Activated CD4-positive, alpha-beta T cell treated with anti-CD3 and anti-CD28 coated beads, Interleukin-2, amount 50 U/mL, for 24 hours (primary cell): ENCODE measurements at regions not wholly inside any gene's neighbourhood (a gene's known extent, or its start where the extent isn't known, plus 50 kb on each side); places are given as distances from the start of the nearest gene placed in this dataset.

ENCODE experiments used
- DNase-seq, 2 donors: peaks; one replicate each; pipeline ENCODE4 v3.0.0-alpha.2; 2020; ENCODE audit warnings: low read depth in 1 of 2, low spot score in 1 of 2

GRCh38 chr5:118778941-118779340, 209.4 kb downstream of the DTWD2 start:
- no peak for DNase-seq

GRCh38 chr5:118777189-118777736, 211.1 kb downstream of the DTWD2 start:
- DNase-seq: no peak

GRCh38 chr5:118776755-118777154, 211.6 kb downstream of the DTWD2 start:
- DNase-seq: no peak

DNA sequence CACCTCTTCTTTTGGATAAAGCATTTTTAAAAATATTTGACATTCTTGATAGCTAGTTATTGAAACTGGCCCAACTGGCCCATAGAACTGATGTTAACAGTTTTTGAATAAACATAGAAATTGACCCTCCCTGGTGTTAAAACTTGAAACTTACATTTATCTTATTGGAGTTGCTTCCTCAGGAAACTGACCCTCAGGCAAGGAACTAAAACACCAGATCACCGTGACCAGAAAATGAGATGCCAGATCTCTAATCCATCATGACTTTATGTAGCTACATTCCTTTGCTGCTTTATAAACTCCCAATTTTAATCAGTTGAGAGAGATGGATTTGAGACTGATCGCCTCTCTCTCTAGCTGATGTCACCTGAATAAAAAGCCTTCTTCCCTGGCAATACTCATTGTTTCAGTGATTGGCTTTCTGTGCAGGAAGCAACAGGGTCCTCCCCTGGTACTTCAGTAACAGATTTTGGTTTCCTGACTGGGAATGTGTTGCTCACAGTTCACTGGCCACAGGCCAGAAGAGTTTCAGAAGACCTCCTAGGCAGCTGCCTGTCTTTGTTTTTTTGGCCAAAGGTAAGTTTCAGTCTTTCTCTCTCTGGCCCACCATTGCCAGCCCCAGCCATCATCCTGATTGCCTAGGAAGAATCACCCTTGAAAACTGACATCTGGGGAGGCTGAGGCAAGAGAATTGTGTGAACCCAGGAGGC, 212.4 kb downstream of the DTWD2 start:
- DNase-seq: no peak

DNA sequence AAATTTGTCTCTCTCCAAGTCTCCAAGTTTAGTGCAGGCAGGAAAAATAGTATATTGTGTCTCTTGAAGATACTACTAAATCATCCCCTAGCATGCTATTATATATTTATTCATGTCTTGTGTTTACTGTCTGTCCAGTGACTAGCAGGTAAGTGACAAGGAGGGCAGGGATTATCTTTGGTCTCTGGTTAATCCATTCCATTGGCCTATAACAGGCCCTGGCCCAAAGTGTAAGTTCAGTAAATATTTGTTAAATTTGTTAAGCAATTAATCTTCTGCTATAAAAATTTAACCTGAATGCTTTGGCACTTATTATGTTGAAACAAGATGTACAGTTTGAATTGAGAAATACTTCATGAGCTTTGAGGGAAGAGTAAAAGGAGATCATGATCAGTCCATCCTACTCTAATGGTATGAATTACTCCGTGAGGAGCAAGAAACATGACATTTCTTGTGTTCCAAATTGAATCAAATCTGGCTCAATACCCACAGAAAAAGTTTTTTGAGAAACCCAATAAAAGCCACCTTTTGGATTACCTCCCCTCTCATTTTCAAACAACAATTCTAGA, 219.7 kb downstream of the DTWD2 start:
- no peak for DNase-seq

GRCh38 chr5:118762291-118762690, 226.1 kb downstream of the DTWD2 start:
- no peak for DNase-seq

GRCh38 chr5:118761814-118762213, 226.5 kb downstream of the DTWD2 start:
- DNase-seq: no peak

- no peak for DNase-seq
These were observed 235.4 kb downstream of the DTWD2 start for GRCh38 chr5:118752969-118753368.

DNA sequence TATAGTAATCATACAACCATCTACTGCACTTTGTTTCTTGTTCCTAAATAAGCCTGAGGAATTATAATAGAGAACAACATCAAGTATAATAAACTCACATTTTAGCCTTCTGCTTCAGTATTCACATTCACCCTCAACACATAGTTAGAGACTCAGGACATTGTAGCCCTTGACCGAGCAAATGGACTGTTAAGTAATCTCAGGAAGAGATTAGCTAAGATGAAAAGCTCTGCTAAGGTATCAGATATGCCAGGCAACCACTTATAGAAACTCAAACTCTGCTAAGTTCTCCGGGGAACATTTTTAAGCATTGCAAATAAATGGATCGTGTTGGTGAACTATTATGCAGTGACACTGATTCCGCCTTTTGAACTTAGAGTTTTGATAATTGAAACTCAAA, 252.0 kb downstream of the DTWD2 start:
- no peak for DNase-seq

- no peak for DNase-seq
These were observed 255.0 kb downstream of the DTWD2 start for GRCh38 chr5:118733394-118733793.

DNA sequence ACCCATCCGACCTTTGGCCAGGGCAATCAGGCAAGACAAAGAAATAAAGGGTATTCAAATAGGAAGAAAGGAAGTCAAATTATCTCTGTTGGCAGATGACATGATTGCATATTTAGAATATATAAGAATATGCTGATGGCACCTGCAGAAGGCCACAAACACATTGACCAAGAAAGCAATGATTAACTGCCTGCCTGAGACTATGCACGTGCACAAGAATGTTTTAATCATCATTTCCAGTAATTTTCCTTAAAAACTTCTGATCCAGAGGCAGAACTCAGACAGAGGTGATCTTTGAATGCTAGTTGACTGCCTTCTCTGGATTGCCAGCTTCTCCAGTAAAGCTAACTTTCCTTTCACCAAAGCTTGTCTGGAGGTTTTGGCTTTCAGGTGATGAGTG, 260.2 kb downstream of the DTWD2 start:
- DNase-seq: no peak

DNA sequence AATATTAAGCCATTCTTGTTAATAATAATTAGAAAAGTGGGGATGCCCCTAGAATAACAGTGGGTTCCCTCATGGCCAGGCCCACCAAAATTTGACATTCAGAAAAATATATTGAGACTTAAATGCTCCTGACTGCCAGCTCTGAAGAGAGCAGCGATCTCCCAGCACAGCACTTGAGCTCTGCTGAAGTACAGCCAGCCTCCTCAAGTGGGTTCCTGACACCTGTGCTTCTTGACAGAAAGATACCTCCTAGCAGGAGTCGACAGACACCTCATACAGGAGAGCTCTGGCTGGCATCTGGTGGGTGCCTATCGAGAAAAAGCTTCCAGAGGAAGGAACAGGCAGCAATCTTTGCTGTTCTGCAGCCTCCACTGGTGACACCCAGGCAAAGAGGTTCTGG, 261.5 kb downstream of the DTWD2 start:
- no peak for DNase-seq

DNA sequence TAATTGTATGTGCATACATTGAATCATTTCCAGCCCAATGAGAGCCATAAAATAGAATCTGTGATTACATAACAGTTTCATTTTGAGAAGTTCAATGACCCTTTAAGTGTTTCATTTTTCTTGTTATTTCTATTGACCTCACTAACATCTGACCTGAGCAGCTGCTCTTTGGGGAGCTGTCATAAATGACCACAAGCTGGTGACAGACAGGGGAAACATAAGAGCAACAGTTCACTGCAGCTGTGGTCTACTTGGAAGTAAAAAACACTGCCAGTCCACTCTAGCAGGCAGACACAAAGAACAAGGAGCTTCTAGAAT, 265.4 kb downstream of the DTWD2 start:
- DNase-seq: no peak

GRCh38 chr5:118722122-118723020, 266.0 kb downstream of the DTWD2 start:
- DNase-seq: no peak

GRCh38 chr5:118711727-118712126, 276.6 kb downstream of the DTWD2 start:
- DNase-seq: no peak

- DNase-seq: no peak
These were observed 282.2 kb downstream of the DTWD2 start for GRCh38 chr5:118705959-118706667.

GRCh38 chr5:118703241-118703640, 285.1 kb downstream of the DTWD2 start:
- DNase-seq: no peak

- no peak for DNase-seq
These were observed 286.6 kb downstream of the DTWD2 start for GRCh38 chr5:118701791-118702190.

DNA sequence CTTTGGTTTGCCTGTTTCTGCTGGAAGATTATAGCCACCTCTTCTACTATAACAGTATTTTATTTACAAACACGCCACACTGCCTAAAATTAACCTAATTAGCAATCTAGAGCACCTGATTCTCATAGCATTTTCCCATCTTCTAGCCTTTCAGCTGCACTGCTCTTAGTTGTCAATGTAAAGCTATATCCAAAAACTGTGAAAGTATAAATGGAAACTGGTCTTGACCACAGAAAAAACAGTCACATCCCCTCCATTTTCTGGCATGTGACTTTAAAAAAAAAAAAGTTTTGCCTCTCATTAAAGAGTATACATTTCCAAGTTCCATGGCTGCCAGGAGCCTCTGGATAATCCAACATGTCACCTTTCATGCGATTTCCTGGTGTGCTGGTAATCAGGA, 287.8 kb downstream of the DTWD2 start:
- no peak for DNase-seq

DNA sequence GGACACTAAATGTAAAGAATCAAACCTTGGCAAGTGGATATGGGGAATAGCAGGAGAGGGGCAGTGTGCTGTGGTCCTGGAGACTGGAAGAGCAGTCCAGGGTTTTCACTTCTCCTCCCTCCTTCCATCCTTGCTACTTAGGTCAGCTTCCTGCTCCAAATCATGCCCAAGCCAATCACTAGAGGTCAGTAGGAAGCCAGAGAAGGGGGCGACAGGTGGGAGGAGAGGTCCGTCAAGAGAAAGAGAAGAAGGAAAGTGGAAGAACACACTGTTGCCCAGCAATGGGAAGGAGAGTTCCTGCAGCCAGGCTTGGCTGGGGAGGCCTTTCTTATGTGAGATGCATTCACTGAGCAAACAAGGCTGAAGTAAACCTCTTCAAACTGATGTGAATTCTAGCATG, 289.6 kb downstream of the DTWD2 start:
- no peak for DNase-seq

- no peak for DNase-seq
These were observed 292.3 kb downstream of the DTWD2 start for GRCh38 chr5:118696076-118696475.
